GM18508 (cell line): ENCODE measurements at regions not wholly inside any gene's neighbourhood (a gene's known extent, or its start where the extent isn't known, plus 50 kb on each side); places are given as distances from the start of the nearest gene placed in this dataset.
"Not testable (repeated sequence)": the region's sequence is repeated elsewhere in the genome, so short reads cannot be mapped to it uniquely, and the experiment has no call there.

Experiments
- ATAC-seq: cut with Tn5 transposase; IDR thresholded peaks from one replicate; pipeline ENCODE4 v1.9.1; 2021; ENCODE audit warnings: moderate number of reproducible peaks; ENCODE audit not compliant: insufficient read depth, unreplicated experiment

DNA sequence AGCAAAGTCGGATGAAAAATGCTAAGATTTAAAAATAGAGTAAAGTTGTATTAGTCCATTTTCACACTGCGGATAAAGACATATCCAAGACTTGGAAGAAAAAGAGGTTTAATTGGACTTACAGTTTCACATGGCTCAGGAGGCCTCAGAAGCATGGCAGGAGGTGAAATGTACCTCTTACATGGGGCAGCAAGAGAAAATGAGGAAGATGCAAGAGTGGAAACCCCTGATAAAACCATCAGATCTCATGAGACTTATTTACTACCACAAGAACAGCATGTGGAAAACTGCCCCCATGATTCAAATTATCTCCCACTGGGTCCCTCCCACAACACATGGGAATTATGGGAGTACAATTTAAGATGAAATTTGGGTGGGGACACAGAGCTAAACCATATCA is 391.7 kb downstream of the PTPRC start:
- not testable (repeated sequence) for ATAC-seq

GRCh38 chr1:199031170-199031569 is 392.3 kb downstream of the PTPRC start:
- ATAC-seq, result not testable (repeated sequence)

DNA sequence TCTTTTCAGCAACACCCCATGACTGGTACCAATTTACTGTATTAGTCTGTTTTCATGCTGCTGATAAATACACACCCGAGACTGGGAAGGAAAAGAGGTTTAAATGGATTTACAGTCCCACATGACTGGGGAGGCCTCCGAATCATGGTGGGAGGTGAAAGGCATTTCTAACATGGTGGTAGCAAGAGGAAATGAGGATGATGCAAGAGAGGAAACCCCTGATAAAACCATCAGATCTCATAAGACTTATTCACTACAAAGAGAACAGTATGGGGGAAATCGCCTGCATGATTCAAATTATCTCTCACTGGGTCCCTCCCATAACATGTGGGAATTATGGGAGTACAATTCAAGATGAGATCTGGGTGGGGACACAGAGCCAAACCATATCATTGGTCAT is 393.6 kb downstream of the PTPRC start:
- not testable (repeated sequence) for ATAC-seq

GRCh38 chr1:199033661-199034060 is 394.8 kb downstream of the PTPRC start:
- ATAC-seq, result no peak

DNA sequence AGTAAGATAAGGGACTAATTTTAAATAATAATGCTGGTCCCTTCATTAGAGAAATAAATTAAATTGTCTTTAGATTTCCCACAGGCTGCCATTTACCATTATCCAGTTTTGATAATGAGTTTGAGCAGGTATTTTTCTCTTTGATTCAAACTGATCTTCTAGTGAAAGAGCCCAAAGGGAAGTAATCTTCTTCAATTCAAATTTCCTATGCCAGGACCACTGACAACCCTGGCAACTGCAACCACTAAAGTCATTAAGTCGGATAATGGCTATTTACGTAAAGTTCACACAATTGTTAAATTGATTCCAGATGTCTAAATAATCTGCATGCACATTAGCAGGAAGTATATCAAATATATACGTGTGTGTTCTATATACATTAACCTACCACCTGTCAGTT is 399.3 kb downstream of the PTPRC start:
- ATAC-seq, result no peak

- ATAC-seq, result no peak
Observed at GRCh38 chr1:199040076-199040905, 401.5 kb downstream of the PTPRC start.

GRCh38 chr1:199041173-199041914 is 402.5 kb downstream of the PTPRC start:
- ATAC-seq, result peak; percentile 98

- ATAC-seq, result no peak
Observed at GRCh38 chr1:199042193-199042592, 403.4 kb downstream of the PTPRC start.

DNA sequence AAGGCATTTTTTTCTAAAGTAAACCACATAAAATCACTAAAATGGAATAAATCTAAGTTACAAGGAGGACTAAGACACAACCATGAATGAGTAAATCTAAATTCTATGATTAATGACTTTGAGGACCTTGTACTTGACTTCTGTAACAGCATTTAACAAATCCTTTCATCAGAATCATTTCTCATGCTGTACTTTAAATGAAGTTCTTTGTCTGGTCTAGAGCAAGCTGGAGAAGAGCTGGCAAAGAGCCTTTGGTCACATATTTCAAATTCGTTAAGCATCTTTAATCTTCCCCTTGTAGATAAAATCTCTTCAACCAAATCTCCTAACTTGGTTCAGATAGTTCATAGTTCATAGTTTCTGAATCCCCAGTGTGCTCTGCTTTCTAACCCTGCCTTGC is 405.4 kb downstream of the PTPRC start:
- no peak for ATAC-seq

DNA sequence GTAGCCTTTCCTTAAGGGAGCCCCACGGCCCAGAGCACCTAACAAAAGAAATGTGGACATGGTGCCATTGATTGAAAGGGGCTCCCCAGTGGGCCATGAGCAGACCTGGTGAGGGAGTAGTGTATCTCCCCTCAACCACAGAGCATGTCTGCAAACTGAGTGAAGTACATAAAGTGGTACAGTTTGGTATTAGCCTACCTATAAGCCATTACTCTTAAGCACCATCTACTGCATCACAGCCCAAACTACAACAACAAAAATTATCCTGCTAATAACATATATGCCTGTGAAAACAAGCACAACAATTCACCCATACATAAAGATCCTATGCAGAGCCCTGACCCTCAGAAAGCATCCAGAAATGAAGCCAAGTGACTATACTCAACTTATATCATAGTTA is 407.8 kb downstream of the PTPRC start:
- no peak for ATAC-seq

DNA sequence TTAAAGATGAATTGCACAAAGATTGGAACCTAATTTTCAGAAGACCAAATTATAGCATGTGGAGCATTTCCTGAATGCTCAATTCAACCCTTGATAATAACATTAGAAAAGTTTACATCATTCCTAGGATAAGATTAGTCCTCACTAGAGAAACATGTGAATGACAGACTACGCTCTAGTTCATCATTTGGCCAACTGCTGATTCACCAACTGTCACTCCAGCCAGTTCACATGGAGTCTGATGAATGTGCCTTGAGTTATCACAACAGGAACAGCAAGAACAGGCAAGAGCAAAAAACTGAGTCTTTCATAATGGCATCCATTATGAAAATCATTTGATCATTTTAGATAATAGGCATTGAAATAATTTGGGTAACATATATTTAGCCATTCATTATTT is 415.9 kb downstream of the PTPRC start:
- no peak for ATAC-seq

DNA sequence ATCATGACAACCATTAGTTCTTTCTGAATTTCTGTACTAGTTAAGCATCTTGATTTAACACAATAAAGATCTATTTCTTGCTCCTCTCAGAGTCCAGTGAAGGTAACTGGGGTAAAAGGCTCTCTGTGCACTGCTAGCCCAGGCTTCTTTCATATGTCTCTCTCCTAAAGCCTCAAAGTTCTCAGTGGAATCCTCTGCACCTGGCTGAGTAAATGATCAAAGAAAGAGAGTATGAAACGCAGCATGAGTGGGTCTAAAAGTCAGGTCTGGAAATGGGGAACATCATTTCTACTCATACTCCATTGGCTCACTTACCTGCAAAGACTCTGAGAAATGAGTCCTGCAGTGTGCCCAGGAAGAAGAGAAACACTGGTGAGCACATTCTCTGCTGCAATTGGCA is 418.5 kb downstream of the PTPRC start:
- no peak for ATAC-seq

DNA sequence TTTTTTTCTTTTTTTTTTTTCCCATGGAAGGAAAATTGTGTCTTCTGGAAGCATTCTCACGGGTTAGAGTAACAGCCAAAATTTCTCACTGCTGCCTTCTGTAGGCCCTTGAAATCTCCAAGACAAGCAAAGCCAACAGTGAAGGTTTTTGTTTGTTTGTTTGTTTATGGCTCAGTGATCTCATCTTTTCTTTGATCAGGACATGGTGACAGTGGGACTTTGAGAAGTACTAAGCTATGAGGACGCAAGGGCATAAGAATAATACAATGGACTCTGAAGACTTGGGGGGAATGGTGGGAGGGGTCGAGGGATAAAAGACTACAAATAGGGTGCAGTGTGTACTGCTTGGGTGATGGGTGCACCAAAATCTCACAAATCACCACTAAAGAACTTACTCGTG is 419.4 kb downstream of the PTPRC start:
- ATAC-seq, result no peak

DNA sequence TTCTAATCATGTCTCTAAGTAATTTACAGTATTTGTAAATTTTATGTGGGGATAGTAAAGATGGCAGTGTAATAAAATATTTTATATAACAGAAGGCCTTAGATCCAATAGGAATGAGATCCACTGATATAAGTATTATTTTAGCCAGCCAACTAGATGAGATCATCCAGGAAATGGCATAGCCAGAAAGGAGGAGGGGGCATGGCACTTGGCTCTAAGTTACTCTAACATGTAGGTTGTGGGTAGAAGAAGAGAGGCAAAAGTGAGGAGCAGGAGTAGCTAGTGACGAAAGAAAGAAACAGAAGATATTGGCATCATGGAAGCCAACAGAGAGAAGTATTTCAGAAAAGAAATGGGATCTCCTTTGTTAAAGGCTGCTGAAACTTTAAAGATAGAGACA is 426.1 kb downstream of the PTPRC start:
- ATAC-seq, result no peak

GRCh38 chr1:199067483-199067882 is 428.6 kb downstream of the PTPRC start:
- peak; percentile 84 for ATAC-seq

- no peak for ATAC-seq
Observed at GRCh38 chr1:199071080-199071479, 432.2 kb downstream of the PTPRC start.

DNA sequence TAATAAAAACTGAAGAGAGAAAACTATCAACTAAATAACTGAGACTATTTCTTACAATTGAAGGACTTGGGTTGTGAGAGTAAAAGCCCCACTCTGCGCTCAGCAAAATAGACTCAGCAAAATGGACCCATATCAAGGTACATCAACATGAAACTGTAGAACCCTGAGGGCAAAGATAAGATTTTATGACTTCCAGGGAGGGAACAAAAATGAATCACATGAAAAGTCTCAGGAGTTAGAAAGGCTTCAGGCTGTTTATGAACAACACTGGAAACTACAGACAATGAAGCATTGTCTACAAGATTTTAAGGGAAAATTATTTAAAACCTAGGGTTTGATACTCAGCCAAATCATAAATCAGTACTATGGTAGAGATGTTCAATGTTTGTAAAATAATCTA is 434.3 kb downstream of the PTPRC start:
- no peak for ATAC-seq

GRCh38 chr1:199075792-199076191 is 437.0 kb downstream of the PTPRC start:
- no peak for ATAC-seq

DNA sequence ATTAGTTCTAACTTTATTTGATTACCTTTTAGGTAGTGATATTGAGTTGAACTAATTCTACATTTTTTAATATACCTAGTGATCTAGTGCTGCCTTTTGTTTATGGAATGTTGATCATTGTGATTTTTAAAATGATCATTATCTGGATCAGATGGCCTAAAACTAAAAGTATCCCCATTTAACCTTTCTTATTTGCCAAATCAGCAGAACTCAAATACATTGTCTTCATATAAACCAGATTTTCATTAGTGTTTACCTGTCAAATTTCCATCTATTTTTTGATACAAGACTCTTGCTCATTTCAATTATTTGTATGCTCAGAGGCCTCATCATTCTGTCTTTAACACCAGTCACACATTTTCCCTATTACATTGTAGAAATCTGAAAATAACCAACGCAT is 441.2 kb downstream of the PTPRC start:
- ATAC-seq, result no peak

- no peak for ATAC-seq
Observed at GRCh38 chr1:199081739-199082138, 442.9 kb downstream of the PTPRC start.

- ATAC-seq, result no peak
Observed at GRCh38 chr1:199082778-199083389, 444.0 kb downstream of the PTPRC start.
